Keratinocyte (primary cell): ENCODE measurements at regions not wholly inside any gene's neighbourhood (a gene's known extent, or its start where the extent isn't known, plus 50 kb on each side); places are given as distances from the start of the nearest gene placed in this dataset.

Experiments
- DNase-seq: peaks from one replicate; pipeline ENCODE4 v3.0.0-alpha.2; 2011; ENCODE audit warnings: low read depth, missing footprints, low spot score
- FAIRE-seq: peaks from 2 replicates; lab custom pipeline; 2011; peaks lifted over from hg19 to GRCh38; lab: Jason Lieb, UNC
- H2AFZ ChIP-seq: 2 replicates; pipeline ENCODE4 v1.6.0; 2012; ENCODE audit warnings: low read length, control low read depth, inconsistent platforms; ENCODE audit not compliant: control insufficient read depth
- H3K27ac ChIP-seq: 2 replicates; pipeline ENCODE4 v1.5.1; 2011; ENCODE audit warnings: low read length; ENCODE audit not compliant: control insufficient read depth, insufficient read depth
- H3K27me3 ChIP-seq: 3 replicates; pipeline ENCODE4 v1.6.0; 2011; ENCODE audit warnings: low read length; ENCODE audit not compliant: control insufficient read depth, insufficient read depth; ENCODE audit errors: extremely low read depth
- H3K36me3 ChIP-seq, 2 experiments: 2 replicates in 1 of 2; 3 replicates in 1 of 2; pipeline ENCODE4 v1.5.1; 2011; ENCODE audit warnings: low read length in 2 of 2, mild to moderate bottlenecking in 1 of 2; ENCODE audit not compliant: control insufficient read depth in 2 of 2, insufficient read depth in 2 of 2; ENCODE audit errors: extremely low read depth in 1 of 2
- H3K4me1 ChIP-seq: 3 replicates; pipeline ENCODE4 v1.5.1; 2011; ENCODE audit warnings: low read length; ENCODE audit not compliant: control insufficient read depth, insufficient read depth; ENCODE audit errors: extremely low read depth
- H3K4me2 ChIP-seq: 3 replicates; pipeline ENCODE4 v1.6.0; 2011; ENCODE audit warnings: low read depth, low read length; ENCODE audit not compliant: control insufficient read depth, insufficient read depth; ENCODE audit errors: extremely low read depth
- H3K4me3 ChIP-seq, 3 experiments: fragments of 200-600 bp in 1 of 3; sonication (generic) in 1 of 3; 2 replicates in 2 of 3; 3 replicates in 1 of 3; pipeline ENCODE4 v1.5.1; 2011 to 2016; ENCODE audit warnings: low read length in 3 of 3, mild to moderate bottlenecking in 3 of 3, control low read depth in 2 of 3, inconsistent platforms in 1 of 3, low read depth in 1 of 3, mixed read lengths in 1 of 3, mixed run types in 1 of 3, moderate library complexity in 1 of 3; ENCODE audit not compliant: control insufficient read depth in 2 of 3, insufficient read depth in 2 of 3; ENCODE audit errors: extremely low read depth in 1 of 3
- H3K79me2 ChIP-seq: 2 replicates; pipeline ENCODE4 v1.6.0; 2012; ENCODE audit warnings: low read length; ENCODE audit not compliant: control insufficient read depth, insufficient read depth
- H3K9ac ChIP-seq: 3 replicates; pipeline ENCODE4 v1.6.0; 2011; ENCODE audit warnings: low read length; ENCODE audit not compliant: control insufficient read depth, insufficient read depth; ENCODE audit errors: extremely low read depth
- H3K9me1 ChIP-seq: 3 replicates; pipeline ENCODE4 v1.6.0; 2011; ENCODE audit warnings: low read length; ENCODE audit not compliant: control insufficient read depth, insufficient read depth; ENCODE audit errors: extremely low read depth
- H3K9me3 ChIP-seq: 2 replicates; pipeline ENCODE4 v1.5.1; 2012; ENCODE audit warnings: low read depth, low read length; ENCODE audit not compliant: control insufficient read depth
- H4K20me1 ChIP-seq: 3 replicates; pipeline ENCODE4 v1.6.0; 2011; ENCODE audit warnings: low read length; ENCODE audit not compliant: control insufficient read depth, insufficient read depth; ENCODE audit errors: extremely low read depth
- CTCF ChIP-seq, 3 experiments: IDR thresholded peaks in 1 of 3; conservative IDR thresholded peaks in 1 of 3; optimal IDR thresholded peaks in 1 of 3; 2 replicates in 2 of 3; 3 replicates in 1 of 3; pipeline versions ENCODE3 to v1.5.1; 2011; ENCODE audit warnings: low read length in 3 of 3, mild to moderate bottlenecking in 3 of 3, moderate library complexity in 2 of 3, control low read depth in 1 of 3, inconsistent platforms in 1 of 3; ENCODE audit not compliant: insufficient read depth in 2 of 3; ENCODE audit errors: extremely low read depth in 1 of 3
- EZH2 ChIP-seq: IDR thresholded peaks from one replicate; pipeline ENCODE4 v1.6.1; 2012; ENCODE audit warnings: inconsistent platforms, mild to moderate bottlenecking, low read length, moderate library complexity
- dilution Hi-C: fragments of 300-500 bp; cut with MboI; formaldehyde crosslinking; loops from one replicate; pipeline ENCODE4 v1.7.0; 2020; ENCODE audit warnings: low sequenced_read_pairs; ENCODE audit not compliant: extremely low pct_ligation_motif_present

GRCh38 chr3:156014489-156014888 lies 105.9 kb upstream of the KCNAB1 start:
- no peaks in the 10 kb centered on the region for H4K20me1 ChIP-seq
- FAIRE-seq, result no peak
- no peak overlapping the region for H3K9ac ChIP-seq

DNA sequence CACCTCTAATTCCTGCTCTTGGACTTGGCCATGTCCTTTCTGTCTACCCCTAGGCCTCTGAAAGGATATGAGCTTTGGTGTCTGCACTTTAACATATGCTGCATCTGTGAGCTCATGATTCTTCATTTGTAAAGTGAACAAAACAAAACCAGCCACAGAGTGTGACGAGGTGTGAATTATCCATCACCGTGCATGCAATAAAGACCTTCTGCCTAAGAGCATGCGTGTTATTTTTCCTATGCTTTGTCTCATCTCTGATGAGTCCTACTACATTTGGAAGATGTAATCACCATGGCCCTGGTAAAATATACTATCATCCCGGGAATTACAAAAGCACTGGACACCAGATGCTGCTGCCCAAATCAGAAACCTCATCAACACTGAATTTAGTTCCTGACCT lies 103.5 kb upstream of the KCNAB1 start:
- Histone ChIP-seq H3K4me2 (no peak overlapping the region), H3K9me1 (no peaks in the 10 kb centered on the region)
- dilution Hi-C loops, result loop anchor here (25.0 kb wide), 1 partner anchor 495 kb away; no protein-coding TSS in a partner anchor

More at GRCh38 chr3:156014489-156014888, 105.9 kb upstream of the KCNAB1 start:
- Histone ChIP-seq H2AFZ (no peak overlapping the region), H3K27me3 (no peaks in the 10 kb centered on the region), H3K79me2 (no peaks in the 10 kb centered on the region), H3K9me1 (no peaks in the 10 kb centered on the region), H3K27ac (no peak overlapping the region), H3K36me3 (no peaks in the 10 kb centered on the region), H3K4me1 (no peaks in the 10 kb centered on the region), H3K4me2 (no peak overlapping the region), H3K4me3 (no peak overlapping the region), H3K9me3 (no peaks in the 10 kb centered on the region)
- DNase-seq, result no peak
- dilution Hi-C loops, result loop anchor here (25.0 kb wide), 1 partner anchor 498 kb away; no protein-coding TSS in a partner anchor
- TF ChIP-seq EZH2, result no peak
- no peak for TF ChIP-seq CTCF (optimal IDR thresholded peaks at IDR 0.05 in 1 of 3, IDR thresholded peaks at IDR 0.05 in 1 of 3, conservative IDR thresholded peaks at IDR 0.05 in 1 of 3; ENCODE audit: extremely low read depth in 1 of 3, insufficient read depth in 2 of 3, low read length in 3 of 3)

More for the DNA sequence above, 103.5 kb upstream of the KCNAB1 start:
- no peak overlapping the region for H2AFZ ChIP-seq
- no peaks in the 10 kb centered on the region for H3K79me2 ChIP-seq
- H3K4me3 ChIP-seq, result no peak overlapping the region
- no peaks in the 10 kb centered on the region for H3K36me3 ChIP-seq
- H3K27me3 ChIP-seq, result no peaks in the 10 kb centered on the region
- H3K9me3 ChIP-seq, result no peaks in the 10 kb centered on the region
- no peak overlapping the region for H3K27ac ChIP-seq
- DNase-seq (no peak), FAIRE-seq (no peak)
- no peaks in the 10 kb centered on the region for H4K20me1 ChIP-seq
- no peak overlapping the region for H3K9ac ChIP-seq
- TF ChIP-seq EZH2, result no peak
- TF ChIP-seq CTCF (optimal IDR thresholded peaks at IDR 0.05 in 1 of 3, IDR thresholded peaks at IDR 0.05 in 1 of 3, conservative IDR thresholded peaks at IDR 0.05 in 1 of 3; ENCODE audit: extremely low read depth in 1 of 3, insufficient read depth in 2 of 3, low read length in 3 of 3), result no peak
- H3K4me1 ChIP-seq, result no peaks in the 10 kb centered on the region
